A172 (cell line): ENCODE measurements at regions not wholly inside any gene's neighbourhood (a gene's known extent, or its start where the extent isn't known, plus 50 kb on each side); places are given as distances from the start of the nearest gene placed in this dataset.

Experiments
- DNase-seq: peaks from one replicate; pipeline ENCODE4 v3.0.0-alpha.2; 2015; ENCODE audit warnings: low spot score

DNA sequence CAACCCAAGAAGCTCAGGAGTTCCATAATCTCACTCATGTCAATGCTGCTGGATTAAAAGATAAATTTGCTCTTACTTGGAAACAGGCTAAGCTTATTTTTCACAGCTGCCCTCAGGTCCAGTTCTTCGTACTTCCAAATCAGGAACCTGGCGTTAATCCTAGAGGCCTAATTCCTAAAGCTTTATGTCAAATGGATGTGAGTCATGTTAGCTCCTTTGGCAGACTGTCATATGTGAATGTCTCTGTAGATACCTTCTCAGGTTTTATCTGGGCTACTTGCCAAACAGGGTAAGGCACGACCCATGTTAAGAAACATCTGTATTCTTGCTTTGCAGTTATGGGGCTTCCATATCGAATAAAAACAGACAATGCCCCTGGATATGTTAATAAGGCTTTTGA, 504.6 kb downstream of the ALG10 start:
- DNase-seq = no peak

- no peak for DNase-seq
These were observed 525.0 kb downstream of the ALG10 start for GRCh38 chr12:34547276-34547675.

DNA sequence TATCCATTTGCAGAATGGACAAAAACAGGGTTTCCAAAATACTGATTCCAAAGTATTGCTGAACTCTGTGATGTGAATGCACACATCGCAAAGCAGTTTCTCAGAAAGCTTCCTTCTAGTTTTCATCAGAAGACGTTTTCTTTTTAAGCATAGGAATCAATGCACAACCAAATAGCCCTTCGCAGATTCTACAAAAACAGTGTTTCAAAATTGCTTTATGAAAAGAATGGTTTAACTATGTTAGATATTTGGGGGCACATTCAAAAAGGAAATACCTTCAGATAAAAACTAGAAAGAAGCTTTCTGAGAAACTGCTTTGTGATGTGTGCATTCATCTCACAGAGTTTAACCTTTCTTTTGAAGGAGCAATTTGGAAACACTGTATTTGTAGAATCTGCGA, 569.7 kb downstream of the ALG10 start:
- DNase-seq = no peak

DNA sequence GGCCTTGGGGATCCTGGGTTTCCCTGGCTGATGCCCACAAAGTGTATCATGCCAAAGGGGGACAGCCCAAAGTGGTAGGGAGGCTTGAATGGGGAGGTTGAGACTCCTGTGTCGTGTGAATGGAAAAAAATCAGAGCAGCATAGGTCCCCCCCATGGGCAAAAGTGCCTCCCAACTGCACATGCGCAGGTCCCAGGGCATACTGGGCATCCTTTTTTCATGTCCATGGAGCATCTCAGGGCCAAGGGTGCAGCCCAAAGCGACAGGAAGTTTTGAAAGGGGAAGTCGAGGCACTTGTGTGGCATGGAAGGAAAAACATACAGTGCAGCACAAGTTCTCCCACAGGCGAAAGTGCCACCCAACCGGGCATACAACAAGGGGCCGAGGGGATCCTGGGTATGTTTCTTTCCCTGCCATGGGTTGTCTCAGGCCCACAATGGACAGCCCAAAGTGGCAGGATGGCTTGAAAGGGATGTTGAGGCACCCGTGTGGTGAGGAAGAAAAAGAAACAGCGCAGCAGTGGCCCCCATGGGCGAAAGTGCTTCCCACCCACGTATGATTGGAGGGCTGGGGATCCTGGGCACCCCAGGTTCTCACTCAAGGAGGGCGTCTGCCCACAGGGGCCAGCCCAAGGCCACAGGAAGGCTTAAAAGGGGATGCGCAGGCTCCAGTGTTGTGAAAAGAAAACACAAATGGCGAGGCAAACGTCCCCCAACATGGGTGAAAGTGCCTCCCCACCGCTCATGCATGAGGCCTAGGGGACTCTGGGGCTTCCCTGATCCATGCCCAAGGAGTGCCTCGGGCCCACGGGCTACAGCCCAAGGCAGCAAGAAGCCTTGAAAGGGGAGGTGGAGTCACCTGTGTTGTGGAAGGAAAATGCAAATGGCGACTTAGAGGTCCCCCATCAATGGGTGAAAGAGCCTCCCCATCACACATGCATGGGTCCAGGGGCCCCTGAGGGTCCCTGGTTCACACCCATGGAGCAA, 573.7 kb downstream of the ALG10 start:
- no peak for DNase-seq

DNA sequence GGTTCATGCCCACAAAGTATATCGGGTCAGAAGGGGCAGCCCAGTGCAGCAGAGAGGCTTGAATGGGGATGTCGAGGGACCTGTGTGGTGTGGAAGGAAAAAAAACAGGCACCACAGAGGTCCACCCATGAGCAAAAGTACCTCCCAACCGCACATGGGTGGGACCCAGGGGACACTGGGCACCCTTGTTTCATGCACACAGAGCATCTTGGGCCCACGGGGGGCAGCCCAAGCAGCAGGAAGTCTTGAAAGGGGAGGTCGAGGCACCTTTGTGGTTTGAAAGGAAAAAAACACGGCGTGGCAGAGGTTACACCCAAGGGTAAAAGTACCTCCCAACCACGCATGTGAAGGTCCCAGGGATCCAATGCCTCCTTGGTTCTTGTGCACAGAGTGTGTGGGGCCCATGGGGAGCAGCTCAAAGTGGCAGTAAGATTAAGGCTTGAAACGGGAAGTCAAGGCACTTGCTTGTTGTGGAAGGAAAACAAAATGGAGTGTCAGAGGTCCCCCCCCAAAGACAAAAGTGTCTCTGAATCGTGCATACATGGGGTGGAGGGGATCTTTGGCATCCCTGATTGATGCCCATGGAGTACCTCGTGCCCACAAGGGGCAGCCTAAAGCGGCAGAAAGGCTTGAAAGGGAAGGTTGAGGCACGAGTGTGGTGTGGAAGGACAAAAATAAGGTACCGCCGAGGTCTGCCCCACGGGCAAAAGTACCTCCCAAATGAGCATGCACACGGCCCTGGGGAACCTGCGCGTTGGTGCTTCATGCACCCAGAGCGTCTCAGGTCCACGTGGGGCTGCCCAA, 575.5 kb downstream of the ALG10 start:
- no peak for DNase-seq

- no peak for DNase-seq
These were observed 576.1 kb downstream of the ALG10 start for GRCh38 chr12:34598352-34598827.

GRCh38 chr12:34598851-34599529, 576.7 kb downstream of the ALG10 start:
- DNase-seq = no peak

DNA sequence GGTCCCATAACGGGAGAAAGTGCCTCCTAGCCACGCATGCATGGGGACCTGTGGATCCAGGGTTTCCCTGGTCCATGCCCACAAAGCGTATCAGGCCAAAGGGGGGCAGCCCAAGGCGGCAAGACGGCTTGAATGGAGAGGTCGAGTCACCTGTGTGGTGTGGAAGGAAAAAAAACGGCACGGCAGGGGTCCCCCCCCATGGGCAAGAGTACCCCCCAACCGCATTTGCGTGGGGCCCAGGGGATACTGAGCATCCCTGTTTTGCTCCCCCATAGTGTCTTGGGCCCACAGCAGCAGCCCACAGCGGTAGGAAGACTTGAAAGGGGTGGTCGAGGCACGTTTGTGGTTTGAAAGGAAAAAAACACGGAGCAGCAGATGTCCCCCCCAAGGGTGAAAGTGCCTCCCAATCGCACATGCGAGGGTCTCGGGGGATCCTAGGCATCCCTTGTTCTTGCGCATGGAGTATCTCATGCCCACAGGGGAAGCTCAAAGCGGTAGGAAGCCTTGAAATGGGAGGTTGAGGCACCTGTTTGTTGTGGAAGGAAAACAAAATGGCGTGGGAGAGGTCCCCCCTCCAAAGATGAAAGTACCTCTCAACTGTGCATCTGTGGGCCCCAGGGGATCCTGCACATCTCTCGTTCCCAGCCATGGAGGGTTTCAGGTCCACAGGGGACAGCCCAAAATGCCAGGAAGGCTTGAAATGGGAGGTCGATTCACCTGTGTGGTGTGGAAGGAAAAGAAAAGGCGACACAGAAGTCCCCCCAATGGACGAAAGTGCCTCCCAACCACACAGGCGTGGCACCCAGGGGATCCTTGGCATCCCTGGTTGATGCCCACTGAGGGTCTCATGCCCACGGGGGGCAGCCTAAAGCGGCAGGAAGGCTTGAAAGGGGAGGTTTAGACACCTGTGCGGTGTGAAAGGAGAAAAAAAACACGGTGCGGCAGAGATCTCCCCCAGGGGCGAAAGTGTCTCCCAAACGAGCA, 577.5 kb downstream of the ALG10 start:
- no peak for DNase-seq

DNA sequence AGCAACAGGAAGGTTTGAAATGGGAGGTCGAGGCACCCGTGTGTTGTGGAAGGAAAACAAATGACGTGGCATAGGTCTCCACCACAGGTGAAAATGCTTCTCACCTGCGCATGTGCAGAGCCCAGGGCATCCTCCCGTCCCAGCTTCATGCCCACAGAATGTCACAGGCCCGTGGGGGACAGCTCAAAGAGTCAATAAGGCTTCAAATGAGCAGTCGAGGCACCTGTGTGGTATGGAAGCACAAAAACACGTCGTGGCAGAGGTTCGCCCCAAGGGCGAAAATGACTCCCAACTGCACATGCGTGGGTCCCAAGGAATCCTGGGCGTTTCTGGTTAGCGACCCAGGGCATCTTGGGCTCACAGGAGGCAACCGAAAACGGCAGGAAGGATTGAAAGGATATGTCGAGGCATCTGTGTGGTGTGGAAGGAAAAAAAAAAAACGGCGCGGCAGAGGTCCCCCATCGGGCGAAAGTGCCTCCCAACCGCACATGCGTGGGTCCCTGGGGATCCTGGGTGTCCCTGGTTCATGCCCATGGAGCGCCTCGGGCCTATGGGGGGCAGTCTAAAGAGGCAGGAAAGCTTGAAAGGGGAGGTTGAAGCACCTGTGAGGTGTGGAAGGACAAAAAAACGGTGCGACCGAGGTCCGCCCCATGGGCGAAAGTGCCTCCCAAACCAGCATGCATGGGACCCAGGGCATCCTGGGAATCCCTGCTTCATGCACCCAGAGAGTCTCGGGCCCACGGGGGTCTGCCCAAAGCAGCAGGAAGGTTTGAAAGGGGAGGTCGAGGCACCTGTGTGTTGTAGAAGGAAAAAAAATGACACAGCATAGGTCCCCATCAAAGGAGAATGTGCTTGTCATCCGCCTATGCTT, 578.5 kb downstream of the ALG10 start:
- DNase-seq = no peak

GRCh38 chr12:34601689-34602088, 579.4 kb downstream of the ALG10 start:
- no peak for DNase-seq

GRCh38 chr12:34602213-34602940, 580.1 kb downstream of the ALG10 start:
- no peak for DNase-seq

GRCh38 chr12:34603382-34604035, 581.2 kb downstream of the ALG10 start:
- no peak for DNase-seq

DNA sequence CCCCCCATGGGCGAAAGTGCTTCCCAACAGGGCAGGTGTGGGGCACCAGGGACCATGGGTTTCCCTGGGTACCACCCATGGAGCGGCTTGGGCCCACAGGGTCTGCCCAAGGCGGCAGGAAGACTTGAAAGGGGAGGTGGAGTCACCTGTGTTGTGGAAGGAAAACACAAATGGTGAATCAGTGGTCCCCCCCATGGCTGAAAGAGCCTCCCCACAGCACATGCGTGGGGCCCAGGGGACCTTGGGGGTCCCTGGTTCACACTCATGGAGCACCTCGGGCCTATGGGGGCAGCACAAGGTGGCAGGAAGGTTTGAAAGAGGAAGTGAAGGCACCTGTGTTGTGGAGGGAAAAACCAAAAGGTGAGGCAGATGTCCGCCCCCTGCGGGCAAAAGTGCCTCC, 581.9 kb downstream of the ALG10 start:
- DNase-seq = no peak

DNA sequence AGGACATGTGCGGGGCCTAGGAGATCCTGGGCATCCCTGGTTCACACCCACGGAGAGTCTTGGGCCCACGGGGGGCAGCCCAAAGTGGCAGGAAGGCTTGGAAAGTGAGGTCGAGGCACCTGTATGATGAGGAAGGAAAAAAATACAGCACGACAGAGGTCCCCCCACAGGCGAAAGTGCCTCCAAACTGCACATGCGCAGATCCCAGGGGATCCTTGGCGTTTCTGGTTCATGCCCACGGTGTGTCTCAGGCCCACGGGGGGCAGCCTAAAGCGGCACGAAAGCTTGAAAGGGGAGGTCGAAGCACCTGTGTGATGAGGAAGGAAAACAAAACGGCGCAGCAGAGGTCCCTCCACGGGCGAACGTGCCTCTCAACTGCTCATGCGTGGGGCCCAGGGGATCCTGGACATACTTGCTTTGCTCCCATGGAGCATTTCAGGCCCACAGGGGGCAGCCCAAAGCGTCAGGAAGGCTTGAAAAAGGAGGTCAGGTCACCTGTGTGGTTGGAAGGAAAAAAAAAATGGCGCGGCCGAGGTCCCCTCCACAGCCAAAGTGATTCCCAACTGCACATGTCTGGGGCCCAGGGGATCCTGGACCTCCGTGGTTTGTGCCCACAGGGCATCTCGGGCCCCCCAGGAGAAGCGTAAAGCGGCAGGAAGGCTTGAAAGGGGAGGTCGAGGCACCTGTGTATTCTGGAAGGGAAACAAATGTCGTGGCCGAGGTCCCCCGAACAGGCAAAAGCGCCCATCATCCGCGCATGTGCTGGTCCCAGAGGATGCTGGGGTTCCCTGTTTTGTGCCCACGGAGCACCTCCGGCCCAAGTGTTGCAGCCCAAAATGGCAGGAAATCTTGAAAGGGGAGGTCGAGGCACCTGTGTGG, 582.6 kb downstream of the ALG10 start:
- no peak for DNase-seq

GRCh38 chr12:34605510-34605887, 583.2 kb downstream of the ALG10 start:
- DNase-seq = no peak

GRCh38 chr12:34605955-34606748, 583.9 kb downstream of the ALG10 start:
- no peak for DNase-seq
